HCT116 (cell line): ENCODE measurements at regions not wholly inside any gene's neighbourhood (a gene's known extent, or its start where the extent isn't known, plus 50 kb on each side); places are given as distances from the start of the nearest gene placed in this dataset.
A peak's percentile ranks its signal among the peaks of the same experiment; 100 is the strongest.

Experiments used
- ATAC-seq: fragments of 200-7000 bp; cut with Tn5 transposase; 2 replicates; pipeline ENCODE4 v1.9.1; 2020; ENCODE audit warnings: mild to moderate bottlenecking, moderate library complexity
- BruUV-seq: library from RNA; stranded (reverse); fragments of 400-500 nt; replicated peaks from 2 replicates; lab custom pipeline; 2021; lab: Mats Ljungman, UMichigan
- CTCF ChIA-PET: fragments of 300-600 bp; sonication (Branson Sonifier 250); formaldehyde crosslinking; loops from one replicate; lab custom pipeline; 2021; ENCODE audit warnings: antibody characterized with exemption; lab: Charles Lee
- POLR2A ChIA-PET: fragments of 300-600, 350-600 bp; sonication (Branson Sonifier 250); formaldehyde crosslinking; loops from one replicate; lab custom pipeline; 2021; ENCODE audit warnings: antibody characterized with exemption; lab: Charles Lee
- RAD21 ChIA-PET, 2 experiments: fragments of 300-600 bp; sonication (Branson Sonifier 250); formaldehyde crosslinking; loops; one replicate each; lab custom pipeline; 2023; ENCODE audit warnings: low total read pairs in 2 of 2; ENCODE audit not compliant: uncharacterized antibody in 2 of 2, unreplicated experiment in 2 of 2, low non-redundant PET in 1 of 2; lab: Charles Lee
- DNase-seq: peaks from one replicate; pipeline ENCODE4 v3.0.0-alpha.2; 2010; ENCODE audit warnings: low read depth, low spot score
- H2AFZ ChIP-seq: fragments of 200-600 bp; shearing (Covaris generic), sonication (generic); 2 replicates; pipeline ENCODE4 v1.6.1; 2017; ENCODE audit warnings: low read depth, mixed run types, mixed read lengths, antibody characterized with exemption, low read length; ENCODE audit not compliant: poor library complexity, severe bottlenecking
- H3K27ac ChIP-seq: 2 replicates; pipeline ENCODE4 v1.5.1; 2012; ENCODE audit warnings: low read depth, low read length
- H3K27me3 ChIP-seq: fragments of 200-600 bp; sonication (generic); 2 replicates; pipeline ENCODE4 v1.6.1; 2016; ENCODE audit warnings: mixed run types, low read length, mixed read lengths; ENCODE audit not compliant: insufficient read depth
- H3K36me3 ChIP-seq, 2 experiments: fragments of 200-500 bp in 1 of 2; fragments of 200-600 bp in 1 of 2; sonication (Bioruptor generic) in 1 of 2; sonication (generic) in 1 of 2; 2 replicates each; pipeline versions ENCODE4 v1.5.1 to v1.6.1; 2014 to 2016; ENCODE audit warnings: low read length in 2 of 2, inconsistent platforms in 1 of 2, mixed read lengths in 1 of 2, mixed run types in 1 of 2; ENCODE audit not compliant: insufficient read depth in 2 of 2, control insufficient read depth in 1 of 2
- H3K4me1 ChIP-seq, 2 experiments: fragments of 200-600 bp in 1 of 2; sonication (generic) in 1 of 2; 2 replicates each; pipeline versions ENCODE4 v1.5.1 to v1.6.1; 2012 to 2017; ENCODE audit warnings: low read length in 2 of 2, inconsistent platforms in 1 of 2, mild to moderate bottlenecking in 1 of 2, mixed read lengths in 1 of 2, mixed run types in 1 of 2, moderate library complexity in 1 of 2; ENCODE audit not compliant: insufficient read depth in 2 of 2, control insufficient read depth in 1 of 2
- H3K4me2 ChIP-seq: fragments of 200-600 bp; sonication (generic); 2 replicates; pipeline ENCODE4 v1.6.1; 2017; ENCODE audit warnings: mixed run types, low read length, mixed read lengths
- H3K4me3 ChIP-seq, 2 experiments: fragments of 200-600 bp in 1 of 2; sonication (generic) in 1 of 2; replicated peaks in 1 of 2; 2 replicates each; pipeline ENCODE4 v1.5.1; 2011 to 2016; ENCODE audit warnings: low read length in 2 of 2, control low read depth in 1 of 2, low read depth in 1 of 2, mild to moderate bottlenecking in 1 of 2, mixed read lengths in 1 of 2, mixed run types in 1 of 2
- H3K79me2 ChIP-seq: fragments of 200-600 bp; sonication (generic); 2 replicates; pipeline ENCODE4 v1.6.1; 2017; ENCODE audit warnings: mild to moderate bottlenecking, mixed run types, low read length, moderate library complexity, mixed read lengths; ENCODE audit not compliant: insufficient read depth
- H3K9ac ChIP-seq: fragments of 200-600 bp; sonication (generic); 2 replicates; pipeline ENCODE4 v1.6.1; 2016; ENCODE audit warnings: low read length, mixed read lengths
- H3K9me2 ChIP-seq: fragments of 200-600 bp; sonication (generic), shearing (Covaris generic); 2 replicates; pipeline ENCODE4 v1.6.1; 2017; ENCODE audit warnings: mixed run types, mild to moderate bottlenecking, moderate library complexity; ENCODE audit not compliant: insufficient read depth
- H3K9me3 ChIP-seq, 2 experiments: fragments of 200-500 bp in 1 of 2; fragments of 200-600 bp in 1 of 2; sonication (Bioruptor generic) in 1 of 2; sonication (generic) in 1 of 2; 2 replicates each; pipeline ENCODE4 v1.6.1; 2014 to 2017; ENCODE audit warnings: low read length in 2 of 2, mixed read lengths in 2 of 2, inconsistent platforms in 1 of 2, low read depth in 1 of 2, mild to moderate bottlenecking in 1 of 2, mixed run types in 1 of 2, moderate library complexity in 1 of 2; ENCODE audit not compliant: control insufficient read depth in 1 of 2, insufficient read depth in 1 of 2
- H4K20me1 ChIP-seq: fragments of 200-600 bp; sonication (generic), shearing (Covaris generic); 2 replicates; pipeline ENCODE4 v1.6.1; 2017; ENCODE audit warnings: mixed run types, mild to moderate bottlenecking, moderate library complexity; ENCODE audit not compliant: insufficient read depth
- EZH2phosphoT487 ChIP-seq: fragments of 200-600 bp; IDR thresholded peaks from 2 replicates; pipeline ENCODE4 v1.6.1; 2018; ENCODE audit warnings: antibody characterized with exemption, borderline replicate concordance
- FOSL1 ChIP-seq: IDR thresholded peaks from 2 replicates; pipeline ENCODE4 v1.6.1; 2012; ENCODE audit warnings: low read depth
- TCF7L2 ChIP-seq: IDR thresholded peaks from 2 replicates; pipeline ENCODE4 v1.7.0; 2011; ENCODE audit warnings: borderline replicate concordance, inconsistent platforms; ENCODE audit not compliant: insufficient read depth, insufficient read length; ENCODE audit errors: extremely low read depth
- intact Hi-C: fragments of 100-400 bp; cut with micrococcal nuclease; formaldehyde crosslinking; loops from 2 replicates; pipeline ENCODE4 v1.10.0; 2022
- TF ChIP-seq, protein P1 (sequence below): IDR thresholded peaks from 2 replicates; pipeline ENCODE4 v1.6.1; 2011; ENCODE audit warnings: mild to moderate bottlenecking, low read length, moderate library complexity; ENCODE audit not compliant: insufficient replicate concordance; ENCODE audit errors: extremely low read depth
- TF ChIP-seq, protein P2 (sequence below): IDR thresholded peaks from 2 replicates; pipeline ENCODE4 v1.6.1; 2012

DNA sequence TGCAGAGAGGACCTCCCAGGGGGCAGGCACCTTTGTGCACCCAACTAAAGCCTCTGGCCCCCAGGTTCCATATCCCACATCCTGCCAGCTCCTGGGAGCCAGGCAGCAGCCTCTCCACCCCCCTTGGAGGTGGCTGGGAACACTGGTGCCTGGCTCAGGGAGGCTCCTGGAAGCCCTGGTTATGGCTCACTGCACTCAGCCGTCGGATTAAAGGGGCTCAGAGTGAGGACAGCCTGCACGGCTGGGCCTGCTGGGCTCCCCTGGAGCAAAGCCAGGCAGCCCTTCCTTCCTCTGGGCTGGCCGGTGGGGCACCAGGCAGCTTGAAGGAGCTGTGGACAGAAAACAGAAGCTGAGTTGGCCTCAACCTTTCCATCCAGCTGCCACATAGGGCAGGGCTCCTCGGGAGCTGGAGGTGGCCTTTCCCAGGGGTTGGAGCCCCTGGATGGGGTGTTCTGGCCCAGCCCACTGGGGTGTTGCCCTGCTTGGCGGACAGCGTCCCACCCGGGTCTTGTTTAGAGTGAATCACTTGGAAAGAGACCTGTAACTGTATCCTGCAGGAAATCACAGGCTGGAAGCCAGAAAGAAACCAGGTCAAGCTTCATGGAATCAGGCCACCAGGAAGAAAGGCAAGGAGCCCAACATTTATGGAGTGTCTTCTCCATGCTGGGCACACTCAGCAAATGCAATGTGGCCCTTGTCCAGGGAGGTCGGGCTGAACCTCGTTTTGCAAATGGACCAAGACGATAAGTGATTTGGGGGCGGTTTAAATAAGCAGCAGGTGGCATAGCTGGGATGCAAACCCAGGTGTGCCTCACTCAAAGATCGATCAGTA is 253.3 kb downstream of the SOX9 start:
- peak overlapping the region; percentile 39; the same call in 1 of the 2 replicates for H3K27ac ChIP-seq
- no peaks in the 10 kb centered on the region for H4K20me1 ChIP-seq
- DNase-seq: no peak
- no peaks in the 10 kb centered on the region for H3K79me2 ChIP-seq
- no peaks in the 10 kb centered on the region for H3K9me2 ChIP-seq
- no peak overlapping the region for H2AFZ ChIP-seq
- ChIA-PET RAD21 (no interaction called here), POLR2A (interaction anchor here (0.9 to 3.6 kb wide), 3 partner anchors 8 to 253 kb away, joined by 3 to 21 read pairs (median 4); partner anchors contain the start of gene SOX9), CTCF (interaction anchor here (1.0 kb wide), 1 partner anchor 15 kb away, joined by 3 read pairs; no protein-coding TSS in a partner anchor)
- intact Hi-C loops: no loop called here
- no peak for ATAC-seq
- H3K4me2 ChIP-seq: no peak overlapping the region
- H3K27me3 ChIP-seq: no peaks in the 10 kb centered on the region
- BruUV-seq: no TSS peak
- no peaks in the 10 kb centered on the region for H3K36me3 ChIP-seq
- H3K9ac ChIP-seq: no peak overlapping the region
- TF ChIP-seq FOSL1 (no peak), EZH2phosphoT487 (no peak), TCF7L2 (peak; percentile 54)
- TF ChIP-seq, protein P1, sequence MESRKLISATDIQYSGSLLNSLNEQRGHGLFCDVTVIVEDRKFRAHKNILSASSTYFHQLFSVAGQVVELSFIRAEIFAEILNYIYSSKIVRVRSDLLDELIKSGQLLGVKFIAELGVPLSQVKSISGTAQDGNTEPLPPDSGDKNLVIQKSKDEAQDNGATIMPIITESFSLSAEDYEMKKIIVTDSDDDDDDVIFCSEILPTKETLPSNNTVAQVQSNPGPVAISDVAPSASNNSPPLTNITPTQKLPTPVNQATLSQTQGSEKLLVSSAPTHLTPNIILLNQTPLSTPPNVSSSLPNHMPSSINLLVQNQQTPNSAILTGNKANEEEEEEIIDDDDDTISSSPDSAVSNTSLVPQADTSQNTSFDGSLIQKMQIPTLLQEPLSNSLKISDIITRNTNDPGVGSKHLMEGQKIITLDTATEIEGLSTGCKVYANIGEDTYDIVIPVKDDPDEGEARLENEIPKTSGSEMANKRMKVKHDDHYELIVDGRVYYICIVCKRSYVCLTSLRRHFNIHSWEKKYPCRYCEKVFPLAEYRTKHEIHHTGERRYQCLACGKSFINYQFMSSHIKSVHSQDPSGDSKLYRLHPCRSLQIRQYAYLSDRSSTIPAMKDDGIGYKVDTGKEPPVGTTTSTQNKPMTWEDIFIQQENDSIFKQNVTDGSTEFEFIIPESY: no peak
- TF ChIP-seq, protein P2, sequence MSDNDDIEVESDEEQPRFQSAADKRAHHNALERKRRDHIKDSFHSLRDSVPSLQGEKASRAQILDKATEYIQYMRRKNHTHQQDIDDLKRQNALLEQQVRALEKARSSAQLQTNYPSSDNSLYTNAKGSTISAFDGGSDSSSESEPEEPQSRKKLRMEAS: no peak
- H3K4me3 ChIP-seq: no peak overlapping the region
- H3K4me1 ChIP-seq: peaks cover 18 to 35% of the 10 kb centered on the region in 2 experiments
- H3K9me3 ChIP-seq: no peaks in the 10 kb centered on the region
